Prostate gland (tissue), 2 donors: ENCODE measurements at regions not wholly inside any gene's neighbourhood (a gene's known extent, or its start where the extent isn't known, plus 50 kb on each side); places are given as distances from the start of the nearest gene placed in this dataset.

Source experiments
- POLR2A ChIP-seq: fragments of 450-650 bp; IDR thresholded peaks from one replicate; pipeline ENCODE4 v1.6.1; 2016; ENCODE audit warnings: antibody characterized with exemption, mild to moderate bottlenecking
- POLR2AphosphoS5 ChIP-seq: sonication (generic); formaldehyde crosslinking; IDR thresholded peaks from one replicate; pipeline ENCODE4 v1.6.1; 2017; ENCODE audit warnings: antibody characterized with exemption
- TF ChIP-seq, protein P1 (sequence below), 4 experiments: fragments of 200-600 bp in 2 of 4; fragments of 450-650 bp in 2 of 4; sonication (generic) in 2 of 4; IDR thresholded peaks; 1 replicate in 3 of 4; 2 replicates in 1 of 4; pipeline ENCODE4 v1.5.1; 2016 to 2019; ENCODE audit warnings: antibody characterized with exemption in 4 of 4, mild to moderate bottlenecking in 2 of 4, moderate library complexity in 2 of 4

DNA sequence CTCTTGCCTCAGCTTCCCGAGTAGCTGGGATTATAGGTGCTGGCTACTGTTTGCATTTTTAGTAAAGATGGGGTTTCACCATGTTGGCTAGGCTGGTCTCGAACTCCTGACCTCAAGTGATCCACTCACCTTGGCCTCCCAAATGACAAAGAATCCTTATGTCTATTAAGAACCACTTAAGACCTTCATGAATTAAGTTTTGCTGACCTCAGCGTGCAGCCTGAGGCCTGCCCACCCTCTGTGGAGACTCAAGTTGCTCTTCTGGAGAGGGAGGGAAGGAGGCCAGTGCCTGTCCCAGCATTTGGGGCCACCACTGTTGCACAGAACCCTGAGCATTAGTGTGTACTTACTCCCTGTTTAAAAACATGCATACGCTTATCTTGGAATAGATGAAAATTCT, 313.3 kb downstream of the FGF9 start:
- TF ChIP-seq, protein P1, sequence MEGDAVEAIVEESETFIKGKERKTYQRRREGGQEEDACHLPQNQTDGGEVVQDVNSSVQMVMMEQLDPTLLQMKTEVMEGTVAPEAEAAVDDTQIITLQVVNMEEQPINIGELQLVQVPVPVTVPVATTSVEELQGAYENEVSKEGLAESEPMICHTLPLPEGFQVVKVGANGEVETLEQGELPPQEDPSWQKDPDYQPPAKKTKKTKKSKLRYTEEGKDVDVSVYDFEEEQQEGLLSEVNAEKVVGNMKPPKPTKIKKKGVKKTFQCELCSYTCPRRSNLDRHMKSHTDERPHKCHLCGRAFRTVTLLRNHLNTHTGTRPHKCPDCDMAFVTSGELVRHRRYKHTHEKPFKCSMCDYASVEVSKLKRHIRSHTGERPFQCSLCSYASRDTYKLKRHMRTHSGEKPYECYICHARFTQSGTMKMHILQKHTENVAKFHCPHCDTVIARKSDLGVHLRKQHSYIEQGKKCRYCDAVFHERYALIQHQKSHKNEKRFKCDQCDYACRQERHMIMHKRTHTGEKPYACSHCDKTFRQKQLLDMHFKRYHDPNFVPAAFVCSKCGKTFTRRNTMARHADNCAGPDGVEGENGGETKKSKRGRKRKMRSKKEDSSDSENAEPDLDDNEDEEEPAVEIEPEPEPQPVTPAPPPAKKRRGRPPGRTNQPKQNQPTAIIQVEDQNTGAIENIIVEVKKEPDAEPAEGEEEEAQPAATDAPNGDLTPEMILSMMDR (IDR thresholded peaks at IDR 0.05): no peak
- TF ChIP-seq POLR2A (no peak), POLR2AphosphoS5 (no peak)
